LoVo (cell line): ENCODE measurements at regions not wholly inside any gene's neighbourhood (a gene's known extent, or its start where the extent isn't known, plus 50 kb on each side); places are given as distances from the start of the nearest gene placed in this dataset.
"Not testable (repeated sequence)": the region's sequence is repeated elsewhere in the genome, so short reads cannot be mapped to it uniquely, and the experiment has no call there.

Experiments used
- DNase-seq: peaks from one replicate; pipeline ENCODE4 v3.0.0-alpha.2; 2016; ENCODE audit warnings: low spot score

DNA sequence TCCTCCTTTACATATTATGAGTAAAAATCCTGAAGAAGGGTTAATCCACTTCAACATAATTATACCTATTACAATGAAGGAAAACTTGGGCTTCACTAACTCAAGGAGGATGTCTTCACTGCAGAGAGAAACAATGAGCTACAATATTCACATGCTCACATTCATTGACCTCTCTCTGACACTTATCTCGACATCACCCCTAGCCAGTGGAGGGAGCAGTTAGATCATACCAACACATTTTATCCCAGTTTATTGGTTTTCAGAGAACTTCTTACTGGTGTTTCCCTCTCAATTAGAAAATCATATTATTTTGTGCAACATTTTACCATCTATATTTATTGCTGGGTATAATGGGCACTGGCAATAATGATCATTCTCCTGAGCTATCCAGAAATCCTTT lies 646.5 kb downstream of the TENT5A start:
- no peak for DNase-seq

DNA sequence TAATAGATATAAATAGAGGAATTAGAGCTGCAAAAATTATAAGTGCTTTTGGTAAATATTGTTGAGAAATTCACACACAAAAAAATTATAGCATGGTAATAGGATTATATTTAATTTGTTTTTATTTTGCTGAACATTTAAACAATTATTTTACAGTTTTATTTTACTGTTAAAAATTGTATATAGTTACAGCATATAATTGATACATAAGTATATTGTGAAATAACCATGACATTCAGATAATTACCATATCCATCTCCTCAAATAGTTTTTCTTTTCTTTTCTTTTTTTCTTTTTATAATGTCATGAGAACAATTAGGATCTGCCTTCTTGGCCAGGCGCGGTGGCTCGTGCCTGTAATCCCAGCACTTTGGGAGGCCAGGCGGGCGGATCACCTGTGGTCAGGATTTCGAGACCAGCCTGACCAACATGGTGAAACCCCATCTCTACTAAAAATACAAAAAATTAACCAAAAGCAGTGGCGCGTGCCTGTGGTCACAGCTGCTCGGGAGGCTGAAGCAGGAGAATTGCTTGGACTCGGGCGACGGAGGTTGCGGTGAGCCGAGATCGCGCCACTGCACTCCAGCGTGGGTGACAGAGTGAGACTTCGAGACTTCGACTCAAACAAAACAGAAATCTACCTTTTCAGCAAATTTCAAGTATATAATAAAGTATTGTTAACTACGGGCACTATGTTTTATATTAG lies 654.2 kb downstream of the TENT5A start:
- no peak for DNase-seq

DNA sequence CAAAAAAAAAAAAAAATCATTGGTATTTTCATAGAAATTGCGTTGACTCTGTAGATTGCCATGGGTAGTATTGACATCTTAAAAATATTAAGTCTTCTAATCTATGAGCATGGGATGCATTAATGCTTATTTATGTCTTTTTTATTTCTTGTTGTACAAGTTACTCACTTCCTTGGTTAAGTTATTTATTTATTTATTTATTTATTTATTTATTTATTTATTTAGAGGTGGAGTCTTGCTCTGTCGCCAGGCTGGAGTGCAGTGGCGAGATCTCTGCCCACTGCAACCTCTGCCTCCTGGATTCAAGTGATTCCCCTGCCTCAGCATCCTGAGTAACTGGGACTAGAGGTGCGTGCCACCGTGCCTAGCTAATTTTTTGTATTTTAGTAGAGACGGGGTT lies 656.0 kb downstream of the TENT5A start:
- not testable (repeated sequence) for DNase-seq

DNA sequence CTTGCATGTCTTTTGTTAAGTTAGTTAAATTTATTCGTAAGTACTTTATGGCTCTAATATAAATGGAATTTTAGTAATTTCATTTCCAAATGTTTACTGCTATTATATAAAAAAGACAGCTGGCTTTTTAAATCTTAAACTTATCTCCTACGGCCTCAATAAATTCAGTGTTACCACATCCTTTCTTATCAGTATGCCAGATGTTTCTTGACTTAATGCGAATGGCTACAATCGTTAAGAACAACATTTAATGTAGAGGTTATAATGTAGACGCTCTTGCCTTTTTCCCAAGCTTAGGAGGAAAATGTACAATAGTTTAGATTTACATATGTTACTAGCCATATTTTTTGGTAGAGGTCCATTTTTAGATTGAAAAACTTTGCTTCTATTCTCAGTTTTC lies 659.4 kb downstream of the TENT5A start:
- no peak for DNase-seq

DNA sequence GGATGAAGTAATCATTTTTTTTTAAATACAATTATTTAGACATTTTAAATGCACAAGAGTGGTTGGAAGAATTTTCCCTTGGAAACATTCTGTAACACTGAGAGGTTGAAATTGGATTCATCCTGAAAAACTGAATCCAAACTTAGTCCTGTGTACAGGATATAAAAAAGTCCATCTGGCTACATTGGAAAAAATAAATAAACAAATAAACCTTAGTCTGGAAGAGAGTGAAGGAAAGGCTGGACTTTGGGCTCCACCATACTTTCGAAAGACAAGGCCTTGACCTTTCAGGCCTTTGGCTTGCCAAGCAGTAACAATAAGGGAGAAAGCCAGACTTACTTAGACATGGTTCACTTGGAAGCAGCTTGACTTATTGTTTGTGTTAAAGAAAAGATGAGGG lies 664.3 kb downstream of the TENT5A start:
- no peak for DNase-seq

DNA sequence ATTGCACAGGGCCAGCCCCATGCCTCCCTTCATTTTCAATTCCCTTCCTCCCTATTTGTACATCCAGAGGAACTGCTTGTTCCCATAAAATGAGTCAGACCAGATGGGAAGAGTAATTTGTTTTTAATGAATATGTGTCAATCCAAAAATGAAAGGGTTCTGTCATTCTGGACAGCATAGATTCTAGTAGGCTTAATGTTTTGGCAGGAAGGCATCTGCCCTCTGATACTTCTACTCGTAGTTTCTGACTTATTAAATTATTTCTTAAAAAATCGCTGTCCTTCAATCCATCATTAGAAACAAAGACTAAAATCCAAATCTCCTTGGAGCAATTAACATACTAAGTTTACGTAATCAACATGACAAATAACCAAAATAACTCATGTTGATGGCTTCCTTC lies 665.5 kb downstream of the TENT5A start:
- DNase-seq: no peak

DNA sequence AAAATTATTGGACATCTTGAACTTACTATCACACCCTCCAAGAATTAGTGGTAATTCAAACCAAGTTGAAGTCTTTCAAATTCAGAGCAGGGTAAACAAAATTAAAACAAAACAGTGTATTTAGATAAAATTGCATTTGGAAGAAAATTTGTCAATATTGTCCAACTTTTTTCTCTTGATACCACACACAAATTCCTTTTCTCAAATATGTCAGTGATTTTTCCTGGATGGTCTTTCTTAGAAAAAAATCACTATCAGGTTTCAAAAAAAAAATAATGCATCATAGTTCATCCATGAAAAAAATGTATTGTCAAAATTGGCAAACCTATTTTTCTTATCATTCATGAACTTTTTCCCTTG lies 667.1 kb downstream of the TENT5A start:
- DNase-seq: no peak

DNA sequence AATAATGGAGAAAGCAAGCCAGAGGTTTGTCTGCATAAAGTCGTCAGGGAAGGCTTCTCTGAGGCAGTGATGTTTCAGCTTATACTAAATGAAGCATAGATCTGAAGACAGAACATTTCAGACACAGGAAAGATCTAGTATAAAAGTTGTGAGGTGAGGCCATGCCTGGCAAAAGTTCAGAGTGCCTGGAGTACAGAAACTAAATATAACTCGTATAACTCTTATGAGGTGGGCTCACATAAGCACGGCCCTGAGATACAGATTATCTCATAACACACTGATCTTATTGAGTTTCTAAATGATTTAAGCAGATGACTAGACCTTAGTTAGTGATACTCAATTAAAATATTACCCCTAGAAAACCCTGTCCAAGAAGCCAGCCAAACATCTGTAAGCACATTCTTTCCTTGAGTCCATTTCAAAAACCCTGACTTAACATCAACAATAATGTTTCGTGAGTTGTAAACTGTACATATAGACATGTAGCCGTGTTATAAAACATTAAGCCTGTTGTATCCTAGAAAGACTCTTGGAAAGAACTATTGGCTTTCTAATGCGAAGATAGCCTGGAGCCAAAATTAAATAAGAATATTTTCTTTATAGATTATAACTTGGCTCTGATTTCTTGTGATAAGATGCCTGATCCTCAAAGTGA lies 667.6 kb downstream of the TENT5A start:
- no peak for DNase-seq

DNA sequence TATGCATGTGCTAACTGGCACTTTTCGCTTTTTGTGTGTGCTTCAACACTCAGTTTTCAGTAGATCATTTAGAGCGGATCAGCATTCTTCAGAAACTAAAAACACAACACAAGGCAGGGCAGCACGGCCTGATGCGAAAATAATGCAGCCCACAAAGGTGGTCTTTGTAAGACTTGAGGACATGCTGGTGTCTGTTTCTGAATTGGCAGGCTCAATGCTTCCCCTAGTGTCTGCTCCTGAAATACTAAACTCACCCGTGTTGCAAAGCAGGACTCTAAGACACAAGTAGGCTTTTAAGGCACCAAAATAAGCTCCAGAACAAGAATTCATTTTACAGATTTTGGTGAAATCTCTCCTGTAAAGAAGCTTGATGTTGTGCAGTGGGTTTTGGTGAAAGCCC lies 676.5 kb downstream of the TENT5A start:
- peak; percentile 5 for DNase-seq

DNA sequence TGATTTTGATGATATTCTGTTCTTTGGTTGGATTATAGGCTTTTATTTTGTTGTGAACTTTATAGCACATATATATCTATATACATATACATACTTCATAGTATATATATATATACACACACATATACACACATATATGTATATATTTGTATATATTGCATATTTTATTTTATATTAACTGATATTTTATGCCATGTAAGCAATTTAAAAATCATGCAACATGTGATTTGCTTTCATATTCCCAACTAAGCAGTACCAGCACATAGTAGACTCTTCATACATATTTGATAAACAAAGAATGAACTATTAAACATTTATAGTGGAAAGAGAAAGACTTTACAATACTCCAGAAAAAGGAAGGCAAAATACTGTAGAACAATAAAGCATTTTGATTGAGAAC lies 679.2 kb downstream of the TENT5A start:
- DNase-seq: no peak

DNA sequence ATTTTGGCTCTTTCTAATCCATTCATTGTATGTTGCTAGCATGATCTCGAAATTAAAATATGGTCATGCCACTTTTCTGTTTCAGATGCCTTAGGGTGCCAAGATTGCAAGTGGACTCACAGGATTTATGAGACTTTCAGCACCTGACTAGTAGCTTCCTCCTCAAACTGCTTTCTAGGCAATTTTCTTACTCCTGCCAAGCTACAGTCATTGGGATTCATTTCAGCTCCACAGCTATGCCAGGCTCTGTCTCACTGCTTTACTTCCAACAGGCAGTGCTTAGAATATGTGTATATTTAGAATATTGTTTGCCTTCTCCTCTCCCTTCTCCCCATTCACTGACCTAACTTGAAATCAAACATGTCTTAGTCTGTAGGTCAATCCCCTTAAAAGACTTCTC lies 681.4 kb downstream of the TENT5A start:
- no peak for DNase-seq

DNA sequence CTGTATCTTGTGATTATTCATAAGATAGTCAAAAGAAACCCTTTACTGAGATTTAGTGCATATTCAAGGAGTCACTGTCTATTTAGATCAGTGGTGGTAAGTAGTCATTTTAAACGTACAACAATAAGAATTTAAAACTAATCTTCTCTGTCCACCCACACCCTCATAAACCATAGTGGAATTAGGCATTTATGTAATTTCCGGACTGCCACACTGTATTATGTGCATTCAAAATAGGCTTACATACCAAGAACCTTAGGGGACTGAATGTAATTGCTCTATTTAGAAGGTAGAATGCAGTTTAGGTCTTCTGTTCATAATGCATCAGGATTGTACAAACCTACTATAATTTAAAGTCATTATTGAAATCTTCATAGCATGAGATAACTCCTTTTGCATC lies 685.4 kb downstream of the TENT5A start:
- no peak for DNase-seq

DNA sequence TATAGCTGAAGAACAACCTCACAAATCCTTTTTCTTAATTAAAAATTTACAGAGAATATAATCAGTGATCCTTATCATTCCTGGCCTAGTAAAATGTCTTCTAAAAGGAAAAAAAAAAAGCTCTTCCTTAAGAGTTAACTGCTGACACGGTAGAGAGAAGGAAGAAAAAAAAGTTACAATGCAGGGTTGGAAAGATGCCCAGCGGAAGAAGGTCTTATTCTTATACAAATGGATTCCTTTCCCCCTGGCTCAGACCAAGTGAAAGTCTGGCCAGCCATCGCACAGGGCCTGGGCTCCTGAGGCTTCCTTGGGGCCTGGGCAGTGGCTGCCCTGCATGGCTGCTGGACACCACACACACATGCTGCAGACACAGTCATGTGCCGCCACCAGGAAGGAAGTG lies 688.6 kb downstream of the TENT5A start:
- DNase-seq: no peak

DNA sequence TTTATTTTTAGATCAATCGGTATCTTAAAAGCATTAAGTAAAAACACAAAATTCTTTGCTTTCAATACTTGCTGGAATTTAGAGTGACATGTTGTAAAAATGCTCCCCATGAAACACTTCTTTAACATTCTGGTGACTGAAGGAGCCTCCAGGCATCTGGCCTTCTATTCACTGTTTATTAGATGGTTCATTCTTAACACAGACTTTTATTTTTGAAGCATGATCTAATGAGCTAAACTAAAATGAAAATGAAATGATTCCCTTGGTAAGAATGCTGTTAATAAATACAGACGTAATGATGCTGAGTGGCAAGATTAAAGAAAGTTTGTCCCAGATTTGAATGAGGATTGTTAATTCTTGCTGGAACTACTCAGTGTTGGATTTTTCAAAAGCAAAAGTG lies 698.4 kb downstream of the TENT5A start:
- no peak for DNase-seq

DNA sequence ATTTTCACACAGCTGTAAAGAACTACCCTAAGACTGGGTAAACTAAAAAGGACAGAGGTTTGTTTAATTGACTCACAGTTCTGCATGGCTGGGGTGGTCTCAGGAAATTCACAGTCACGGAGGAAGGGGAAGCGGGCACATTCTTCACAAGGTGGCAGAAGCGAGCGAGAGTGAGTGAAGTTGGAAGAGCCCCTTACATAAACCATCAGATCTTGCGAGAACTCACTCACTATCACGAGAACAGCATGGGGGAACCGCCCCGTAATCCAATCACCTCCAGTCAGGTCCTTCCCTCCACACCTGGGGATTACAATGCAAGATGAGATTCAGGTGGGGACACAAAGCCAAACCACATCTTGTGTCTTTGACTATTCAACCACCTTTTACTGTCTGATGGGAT lies 700.5 kb downstream of the TENT5A start:
- DNase-seq: no peak

DNA sequence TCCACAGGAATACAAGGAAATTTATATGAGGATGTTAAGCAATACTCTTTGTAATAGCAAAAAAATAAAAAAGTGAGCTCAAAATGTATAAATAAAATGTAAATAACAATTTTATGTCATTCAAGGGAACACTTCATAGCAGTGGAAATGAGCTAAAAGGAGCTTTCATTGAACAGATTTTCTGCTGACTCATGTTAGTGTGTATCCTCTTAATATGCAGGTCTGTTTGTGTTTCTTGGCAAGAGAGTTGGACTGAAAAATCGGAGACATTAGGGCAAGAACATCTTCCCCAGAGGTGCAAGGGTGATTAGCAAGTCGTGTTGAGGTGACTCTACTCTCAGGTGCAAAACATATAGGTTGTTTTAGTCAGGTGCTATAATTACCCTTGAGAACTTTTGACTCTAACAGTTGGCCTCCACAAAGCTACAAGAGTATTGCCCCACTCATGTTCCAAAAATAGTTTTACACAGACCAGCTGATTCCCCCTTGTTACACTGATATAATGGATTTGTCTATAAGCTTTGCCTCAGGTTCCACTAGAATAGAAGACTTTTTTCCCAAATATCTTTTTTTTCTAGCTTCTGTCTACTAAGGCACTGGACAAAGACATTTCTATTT lies 702.9 kb downstream of the TENT5A start:
- DNase-seq: no peak

DNA sequence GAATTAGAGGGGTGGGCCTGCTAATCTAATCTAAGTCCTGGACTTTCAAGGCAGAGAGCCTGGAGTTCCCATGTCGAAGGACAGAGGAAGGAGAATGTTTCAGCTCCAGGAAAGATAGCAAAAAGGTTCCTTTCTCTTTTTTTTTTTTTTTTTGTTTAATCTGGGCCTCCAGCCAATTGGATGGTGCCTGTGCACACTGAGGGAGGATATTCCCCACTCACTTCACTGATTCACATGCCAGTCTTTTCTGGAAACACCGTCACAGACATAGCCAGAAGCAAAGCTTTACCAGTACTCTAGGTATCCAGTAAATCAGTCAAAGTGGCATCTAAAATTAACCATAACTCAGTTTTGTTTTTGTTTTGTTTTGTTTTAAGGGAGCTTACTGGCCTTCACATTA lies 721.1 kb downstream of the TENT5A start:
- no peak for DNase-seq

DNA sequence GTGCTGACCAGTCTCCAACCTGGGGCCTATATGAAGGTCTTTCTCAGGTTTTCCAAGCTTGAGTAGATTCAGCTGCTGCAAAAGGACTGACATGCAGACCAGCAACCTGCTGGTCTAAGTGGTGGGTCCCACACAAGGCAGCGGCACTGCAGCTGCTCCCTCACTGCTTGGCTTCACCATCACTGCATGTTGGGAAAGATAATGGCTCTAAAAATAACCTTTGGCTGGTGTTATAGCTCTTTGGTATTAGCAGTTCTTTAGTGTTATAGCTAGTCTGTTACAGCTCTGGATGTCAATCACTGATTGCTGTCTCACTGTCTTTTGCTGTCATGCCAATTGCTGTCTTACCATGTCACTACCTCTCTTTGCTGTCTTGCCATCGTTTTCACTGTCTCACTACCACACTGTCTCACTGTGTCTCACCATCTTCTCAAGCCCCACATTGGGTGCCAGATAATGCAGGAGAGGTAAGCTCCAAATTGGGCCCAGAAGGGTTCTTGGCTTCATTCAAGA lies 726.4 kb downstream of the TENT5A start:
- DNase-seq: no peak

DNA sequence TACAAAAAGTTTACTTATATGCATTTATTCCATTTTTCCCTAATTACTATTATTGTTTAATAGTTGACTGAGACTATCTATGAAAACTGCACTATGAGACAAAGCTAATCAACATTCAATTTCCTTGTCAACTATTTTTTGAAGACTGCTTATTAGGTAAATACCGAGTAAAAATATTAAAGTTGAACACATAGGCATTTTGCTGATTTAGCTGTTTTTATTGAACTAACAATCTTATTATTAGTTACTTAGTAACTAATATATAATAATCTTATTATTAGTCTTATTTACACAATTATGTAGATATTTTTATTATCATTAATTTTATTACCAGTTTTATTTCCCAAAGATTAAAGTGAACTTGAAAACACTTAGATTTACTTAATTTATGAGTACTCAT lies 728.8 kb downstream of the TENT5A start:
- no peak for DNase-seq

DNA sequence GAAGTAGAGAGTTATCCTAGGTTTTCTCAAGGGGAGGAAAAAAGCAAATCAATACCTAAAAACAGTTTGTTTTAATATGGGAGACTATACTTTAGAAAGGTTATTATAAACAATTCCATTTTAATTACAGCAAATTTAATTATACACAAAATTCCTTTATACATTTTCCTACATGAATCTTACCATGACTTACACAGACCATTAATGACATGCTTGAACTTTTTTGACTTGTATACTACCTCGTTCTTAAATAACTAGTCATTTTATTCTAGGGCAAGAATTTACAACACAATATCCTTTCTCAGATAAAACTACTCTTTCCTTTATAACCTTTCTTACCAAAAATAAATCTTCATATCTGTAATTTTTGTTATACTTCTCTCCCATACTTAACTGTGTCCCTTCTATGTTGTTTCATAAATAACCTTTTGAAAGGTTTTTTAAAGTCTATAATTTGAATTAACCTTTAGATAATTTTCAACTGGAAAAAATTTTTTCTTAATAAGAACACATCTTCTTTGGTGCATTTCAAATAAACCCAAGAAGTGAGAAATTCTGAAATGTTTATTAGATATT lies 729.4 kb downstream of the TENT5A start:
- no peak for DNase-seq

DNA sequence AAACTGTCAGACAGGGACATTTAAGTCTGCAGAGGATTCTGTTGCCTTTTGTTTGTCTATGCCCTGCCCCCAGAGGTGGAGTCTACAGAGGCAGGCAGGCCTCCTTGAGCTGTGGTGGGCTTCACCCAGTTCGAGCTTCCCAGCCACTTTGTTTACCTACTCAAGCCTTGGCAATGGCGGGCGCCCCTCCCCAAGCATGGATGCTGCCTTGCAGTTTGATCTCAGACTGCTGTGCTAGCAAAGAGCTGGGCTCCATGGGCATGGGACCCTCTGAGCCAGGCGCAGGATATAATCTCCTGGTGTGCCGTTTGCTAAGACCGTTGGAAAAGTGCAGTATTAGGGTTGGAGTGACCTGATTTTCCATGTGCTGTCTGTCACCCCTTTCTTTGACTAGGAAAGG lies 734.9 kb downstream of the TENT5A start:
- DNase-seq: not testable (repeated sequence)

DNA sequence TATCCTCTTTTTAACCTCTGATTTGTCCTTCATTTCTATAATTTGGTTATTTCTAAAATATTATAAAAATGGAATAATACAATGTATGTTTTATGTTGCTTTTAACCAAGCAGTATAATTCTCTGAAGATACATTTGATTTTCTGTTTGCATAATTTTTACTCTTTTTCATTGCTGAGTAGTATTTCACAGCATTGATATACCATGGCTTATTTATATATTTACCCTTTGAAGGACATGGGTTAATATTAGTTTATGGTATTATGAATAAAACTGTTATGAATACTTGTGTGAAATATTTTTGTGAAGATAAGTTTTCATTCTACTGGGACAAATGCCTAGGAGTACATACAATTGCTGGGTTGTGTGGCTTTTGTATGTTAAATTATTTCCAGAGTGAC lies 748.6 kb downstream of the TENT5A start:
- no peak for DNase-seq

DNA sequence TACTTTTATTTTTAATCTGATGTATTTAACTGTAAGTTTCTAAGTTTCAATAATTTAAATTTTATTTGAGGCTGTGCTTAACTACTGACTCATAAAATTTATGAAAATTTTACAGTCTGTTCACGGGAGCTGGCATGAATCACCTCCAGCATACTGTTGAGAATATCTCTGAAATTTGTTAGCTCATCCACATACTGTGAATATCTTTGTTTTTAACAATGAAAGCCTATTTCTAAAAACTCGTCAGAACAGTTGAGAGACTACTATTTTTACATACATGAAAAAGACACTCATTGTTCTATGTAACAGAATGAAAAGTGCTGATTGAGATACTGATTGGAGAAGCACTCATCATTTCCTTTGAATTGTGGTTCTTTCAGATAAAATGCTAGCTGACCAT lies 749.3 kb downstream of the TENT5A start:
- DNase-seq: no peak
